HG03442 (cell line): ENCODE measurements at regions not wholly inside any gene's neighbourhood (a gene's known extent, or its start where the extent isn't known, plus 50 kb on each side); places are given as distances from the start of the nearest gene placed in this dataset.

Source experiments
- ATAC-seq: cut with Tn5 transposase; IDR thresholded peaks from one replicate; pipeline ENCODE4 v1.9.1; 2021; ENCODE audit warnings: mild to moderate bottlenecking, moderate library complexity; ENCODE audit not compliant: unreplicated experiment

GRCh38 chr14:100463937-100464336 lies 123.3 kb downstream of the BEGAIN start:
- no peak for ATAC-seq

DNA sequence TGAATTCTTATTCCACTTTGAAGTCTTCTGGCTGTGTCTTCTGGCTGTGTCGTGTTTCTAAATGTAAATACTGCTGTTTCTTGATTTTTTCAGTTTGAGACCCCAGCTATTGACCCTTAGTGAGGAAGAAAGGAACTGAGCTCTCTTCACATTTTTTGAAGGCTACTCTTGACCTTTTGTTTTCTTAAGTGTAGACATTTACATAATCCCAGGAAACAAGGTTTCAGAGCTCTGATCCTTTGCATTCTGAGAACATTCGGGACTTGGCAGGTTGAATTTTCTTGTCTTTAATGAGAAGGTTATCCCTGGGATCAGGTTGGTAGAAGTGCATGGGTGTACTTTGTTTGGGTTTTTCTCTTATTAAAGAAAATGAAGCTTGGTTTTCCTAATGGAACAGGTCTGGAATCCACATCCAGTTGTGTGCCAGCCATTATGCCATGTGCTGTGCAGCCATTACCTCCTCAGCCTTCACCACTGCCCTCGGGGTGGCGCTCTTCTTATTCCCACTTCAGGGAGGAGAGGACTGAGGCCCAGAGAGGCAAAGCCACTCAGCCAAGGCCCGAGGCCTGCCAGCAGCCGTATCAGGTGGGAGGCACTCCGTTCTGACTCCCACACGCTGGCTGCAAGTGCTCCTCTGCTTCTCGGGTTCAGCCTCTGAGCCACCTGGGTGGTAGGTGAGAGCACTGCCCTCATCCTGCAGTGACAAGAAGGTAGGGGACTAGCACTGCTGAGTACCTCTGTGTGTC lies 120.9 kb downstream of the BEGAIN start:
- no peak for ATAC-seq

- ATAC-seq = no peak
Measured at GRCh38 chr14:100467046-100467750, 120.0 kb downstream of the BEGAIN start.

- no peak for ATAC-seq
Measured at GRCh38 chr14:100467939-100468338, 119.3 kb downstream of the BEGAIN start.

DNA sequence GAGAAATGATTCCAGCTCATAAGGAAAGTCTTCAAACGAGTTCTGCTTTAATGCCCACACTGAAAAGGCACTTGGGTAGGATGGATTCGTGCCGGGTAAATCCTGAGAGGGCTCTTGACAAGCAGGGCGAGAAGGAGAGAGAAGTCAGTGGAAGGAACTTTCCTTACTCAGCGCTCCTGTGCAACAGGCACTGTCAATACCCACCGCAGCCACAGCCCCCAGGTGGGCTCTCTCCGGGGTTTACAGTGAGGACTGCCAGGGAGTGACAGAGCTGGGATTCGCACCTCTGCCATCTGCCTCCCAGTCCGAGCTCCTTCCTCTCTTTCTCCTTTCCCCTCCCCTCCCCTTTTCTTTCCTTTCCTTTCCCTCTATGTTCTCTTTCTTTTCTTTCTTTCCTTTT lies 118.7 kb downstream of the BEGAIN start:
- ATAC-seq = no peak

GRCh38 chr14:100469632-100470522 lies 117.3 kb downstream of the BEGAIN start:
- ATAC-seq = no peak

DNA sequence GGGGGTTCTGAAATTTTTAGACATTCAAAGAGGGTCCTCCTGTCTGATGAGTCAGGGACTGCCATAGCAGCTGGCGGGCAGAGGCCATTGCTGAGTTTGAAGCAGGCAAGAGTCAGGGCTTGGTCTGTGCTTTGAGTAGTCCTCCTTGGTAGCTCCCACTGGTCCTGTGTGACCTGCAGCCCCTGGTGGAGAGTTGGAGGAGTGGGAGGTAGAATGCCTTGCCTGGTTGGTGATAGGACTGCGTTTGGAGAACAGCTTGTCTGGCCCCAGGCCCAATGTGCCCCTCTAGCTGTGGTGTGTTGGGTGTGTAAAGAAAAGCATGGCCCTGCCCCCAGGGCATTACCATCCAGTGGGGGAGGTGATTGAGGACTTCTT lies 116.7 kb downstream of the BEGAIN start:
- ATAC-seq = no peak

GRCh38 chr14:100471441-100472093 lies 115.7 kb downstream of the BEGAIN start:
- ATAC-seq = no peak

DNA sequence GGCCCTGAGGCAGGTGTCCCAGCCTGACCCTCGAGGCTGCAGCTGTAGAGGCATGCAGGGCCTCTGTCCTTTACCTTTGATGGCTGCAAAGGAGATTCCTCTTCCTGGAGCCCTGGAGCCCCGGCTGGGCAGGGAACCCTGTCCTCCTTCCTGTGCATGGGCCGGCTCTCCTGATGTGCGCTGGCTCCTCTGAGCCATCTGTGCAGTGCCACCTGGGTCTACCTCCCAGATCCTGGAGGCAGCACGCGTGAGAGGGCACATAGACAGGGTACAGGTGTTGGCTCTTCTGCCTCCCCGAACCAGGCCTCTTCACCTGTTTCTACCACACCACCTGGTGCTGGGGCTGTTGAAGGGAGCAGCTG lies 115.1 kb downstream of the BEGAIN start:
- no peak for ATAC-seq

DNA sequence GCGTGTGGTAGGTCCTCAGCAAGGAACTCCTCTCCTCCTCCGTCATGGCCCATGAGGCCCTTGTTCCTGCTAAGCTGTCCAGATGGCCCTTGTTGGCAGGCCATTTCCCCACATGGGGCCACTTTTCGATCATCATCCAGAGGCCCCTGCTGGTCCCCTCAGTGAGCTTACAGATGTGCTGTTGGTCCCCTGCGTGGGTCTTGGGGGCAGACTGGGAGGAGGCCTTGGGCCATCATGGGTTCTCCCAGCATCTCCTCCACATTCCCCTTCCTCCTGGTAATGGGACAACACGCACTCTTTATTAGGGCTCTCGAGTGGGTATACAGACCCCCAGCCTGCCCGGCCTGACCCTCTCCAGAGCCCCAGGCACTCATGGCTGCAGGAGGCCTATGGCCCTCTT lies 114.7 kb downstream of the BEGAIN start:
- ATAC-seq = no peak

DNA sequence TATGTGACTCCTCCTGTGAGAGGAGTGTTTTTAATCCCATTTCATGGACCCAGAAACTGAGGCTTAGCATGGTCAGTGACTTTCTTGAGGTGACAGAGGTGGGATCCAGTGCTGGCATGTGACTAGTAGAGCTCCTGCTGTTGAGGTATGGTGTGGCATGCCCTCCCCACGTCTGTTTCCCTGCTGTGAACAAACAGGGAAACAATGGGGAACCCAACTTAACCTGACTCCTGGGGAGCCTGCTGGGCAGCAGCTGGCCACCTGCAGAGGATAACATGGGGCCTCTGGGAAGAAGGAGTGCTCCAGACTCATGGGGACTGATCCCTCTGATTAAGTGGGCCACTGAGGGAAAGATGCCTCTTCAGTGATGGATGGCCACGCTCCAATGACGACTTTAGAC lies 114.0 kb downstream of the BEGAIN start:
- no peak for ATAC-seq

DNA sequence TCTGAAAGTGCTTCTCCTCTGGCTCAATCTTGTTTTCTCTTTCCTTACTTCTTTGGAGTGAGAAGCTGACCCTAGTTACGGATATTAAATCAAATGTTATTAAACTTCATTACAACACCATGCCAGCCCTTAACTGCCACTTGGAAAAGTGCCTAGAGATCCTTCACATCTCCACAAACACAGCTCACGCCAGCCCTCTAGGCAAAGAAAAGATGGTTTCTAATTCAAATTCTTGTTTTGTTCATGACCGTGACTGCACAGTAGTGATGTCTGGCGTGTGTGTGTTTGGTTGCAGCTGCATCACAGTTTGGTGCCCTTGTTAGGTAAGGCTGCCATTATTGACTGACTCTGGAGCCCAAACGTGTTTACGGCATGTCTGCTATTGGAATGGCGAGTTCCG lies 113.0 kb downstream of the BEGAIN start:
- ATAC-seq = no peak

- no peak for ATAC-seq
Measured at GRCh38 chr14:100475268-100475667, 111.9 kb downstream of the BEGAIN start.

GRCh38 chr14:100476012-100476822 lies 111.0 kb downstream of the BEGAIN start:
- ATAC-seq = no peak

GRCh38 chr14:100484531-100485267 lies 102.5 kb downstream of the BEGAIN start:
- ATAC-seq = no peak

GRCh38 chr14:100486025-100486828 lies 101.0 kb downstream of the BEGAIN start:
- ATAC-seq = peak; percentile 73
